GM18907 (cell line): ENCODE measurements at regions not wholly inside any gene's neighbourhood (a gene's known extent, or its start where the extent isn't known, plus 50 kb on each side); places are given as distances from the start of the nearest gene placed in this dataset.
A peak's percentile ranks its signal among the peaks of the same experiment; 100 is the strongest.

Experiments used
- ATAC-seq: cut with Tn5 transposase; IDR thresholded peaks from one replicate; pipeline ENCODE4 v1.9.1; 2021; ENCODE audit warnings: mild to moderate bottlenecking, moderate library complexity; ENCODE audit not compliant: unreplicated experiment

- ATAC-seq: no peak
Measured at GRCh38 chr4:80145739-80146138, 51.6 kb upstream of the PRDM8 start.

GRCh38 chr4:80144676-80145470 is 52.4 kb upstream of the PRDM8 start:
- no peak for ATAC-seq

- no peak for ATAC-seq
Measured at GRCh38 chr4:80143307-80143679, 54.0 kb upstream of the PRDM8 start.

GRCh38 chr4:80142394-80143306 is 54.7 kb upstream of the PRDM8 start:
- no peak for ATAC-seq

GRCh38 chr4:80141543-80141942 is 55.8 kb upstream of the PRDM8 start:
- ATAC-seq: no peak

- ATAC-seq: no peak
Measured at GRCh38 chr4:80140194-80140593, 57.1 kb upstream of the PRDM8 start.

GRCh38 chr4:80139671-80140070 is 57.6 kb upstream of the PRDM8 start:
- no peak for ATAC-seq

GRCh38 chr4:80138551-80139538 is 58.5 kb upstream of the PRDM8 start:
- ATAC-seq: peak; percentile 97

- ATAC-seq: no peak
Measured at GRCh38 chr4:80137631-80138030, 59.7 kb upstream of the PRDM8 start.

GRCh38 chr4:80136270-80136669 is 61.0 kb upstream of the PRDM8 start:
- no peak for ATAC-seq

GRCh38 chr4:80135702-80136058 is 61.6 kb upstream of the PRDM8 start:
- no peak for ATAC-seq

- no peak for ATAC-seq
Measured at GRCh38 chr4:80134936-80135701, 62.1 kb upstream of the ANTXR2 start.

- no peak for ATAC-seq
Measured at GRCh38 chr4:80133240-80133783, 60.3 kb upstream of the ANTXR2 start.

- ATAC-seq: no peak
Measured at GRCh38 chr4:80129785-80130184, 56.8 kb upstream of the ANTXR2 start.

- no peak for ATAC-seq
Measured at GRCh38 chr4:80128941-80129340, 55.9 kb upstream of the ANTXR2 start.

GRCh38 chr4:80127870-80128419 is 54.9 kb upstream of the ANTXR2 start:
- ATAC-seq: no peak

- no peak for ATAC-seq
Measured at GRCh38 chr4:80126435-80126834, 53.4 kb upstream of the ANTXR2 start.

- ATAC-seq: peak; percentile 72
Measured at GRCh38 chr4:80125252-80126177, 52.5 kb upstream of the ANTXR2 start.
